GM12878 (cell line): ENCODE measurements at regions not wholly inside any gene's neighbourhood (a gene's known extent, or its start where the extent isn't known, plus 50 kb on each side); places are given as distances from the start of the nearest gene placed in this dataset.

Source experiments
- ATAC-seq: fragments of 200-7000 bp; cut with Tn5 transposase; 3 replicates; pipeline ENCODE4 v1.9.1; 2020; ENCODE audit warnings: mild to moderate bottlenecking, moderate library complexity
- BruUV-seq: library from RNA; stranded (reverse); fragments of 400-500 nt; replicated peaks from 2 replicates; lab custom pipeline; 2021; lab: Mats Ljungman, UMichigan
- CTCF ChIA-PET: fragments of 300-600 bp; sonication (Branson Sonifier 250); formaldehyde crosslinking; extraction: SDS; loops from one replicate; lab custom pipeline; 2021; ENCODE audit warnings: inconsistent platforms; lab: Yijun Ruan, JAX
- POLR2A ChIA-PET: fragments of 350-600 bp; formaldehyde crosslinking; extraction: SDS; loops from one replicate; lab custom pipeline; 2021; ENCODE audit warnings: inconsistent platforms; lab: Charles Lee
- RAD21 ChIA-PET: fragments of 300-600 bp; sonication (Branson Sonifier 250); formaldehyde crosslinking; loops from one replicate; lab custom pipeline; 2023; ENCODE audit warnings: antibody characterized with exemption; ENCODE audit not compliant: unreplicated experiment; lab: Charles Lee
- SMC1A ChIA-PET: fragments of 300-600 bp; sonication (Branson Sonifier 250); formaldehyde crosslinking; loops from one replicate; lab custom pipeline; 2023; ENCODE audit not compliant: unreplicated experiment, uncharacterized antibody; lab: Charles Lee
- DNase-seq: peaks from one replicate; pipeline ENCODE4 v3.0.0-alpha.2; 2011; ENCODE audit warnings: low read depth, low spot score
- FAIRE-seq: peaks from 3 replicates; lab custom pipeline; 2011; peaks lifted over from hg19 to GRCh38; lab: Jason Lieb, UNC
- H2AFZ ChIP-seq: 2 replicates; pipeline ENCODE4 v1.6.0; 2011; ENCODE audit warnings: low read depth, low read length, control low read depth; ENCODE audit not compliant: control insufficient read depth
- H3K27ac ChIP-seq: 2 replicates; pipeline ENCODE4 v1.5.1; 2011; ENCODE audit warnings: control low read depth; ENCODE audit not compliant: control insufficient read depth, insufficient read depth
- H3K27me3 ChIP-seq, 2 experiments: replicated peaks in 1 of 2; 2 replicates each; pipeline versions ENCODE4 v1.6.0 to v1.6.1; 2011; ENCODE audit warnings: low read length in 1 of 2; ENCODE audit not compliant: control insufficient read depth in 2 of 2, insufficient read depth in 2 of 2
- H3K36me3 ChIP-seq, 2 experiments: 2 replicates each; pipeline ENCODE4 v1.5.1; 2011; ENCODE audit warnings: low read length in 1 of 2; ENCODE audit not compliant: control insufficient read depth in 2 of 2, insufficient read depth in 2 of 2
- H3K4me1 ChIP-seq: 2 replicates; pipeline ENCODE4 v1.6.1; 2011; ENCODE audit warnings: mild to moderate bottlenecking, low read length, moderate library complexity, mixed read lengths; ENCODE audit not compliant: control insufficient read depth, insufficient read depth
- H3K4me2 ChIP-seq: 2 replicates; pipeline ENCODE4 v1.6.0; 2011; ENCODE audit warnings: control low read depth; ENCODE audit not compliant: control insufficient read depth, insufficient read depth
- H3K4me3 ChIP-seq: fragments of 200-600 bp; sonication (generic); 2 replicates; pipeline ENCODE4 v1.5.1; 2016
- H3K79me2 ChIP-seq: 2 replicates; pipeline ENCODE4 v1.6.0; 2011; ENCODE audit warnings: low read length; ENCODE audit not compliant: control insufficient read depth, insufficient read depth
- H3K9ac ChIP-seq: 2 replicates; pipeline ENCODE4 v1.8.0; 2011; ENCODE audit warnings: low read length, control low read depth, mixed read lengths; ENCODE audit not compliant: control insufficient read depth, insufficient read depth
- H3K9me3 ChIP-seq: replicated peaks from 3 replicates; pipeline ENCODE4 v1.5.1; 2011; ENCODE audit warnings: mild to moderate bottlenecking, low read length; ENCODE audit not compliant: control insufficient read depth, insufficient read depth
- H4K20me1 ChIP-seq: 2 replicates; pipeline ENCODE4 v1.6.0; 2011; ENCODE audit not compliant: control insufficient read depth, insufficient read depth
- ETV6 ChIP-seq, 2 experiments: fragments of 450-650 bp in 1 of 2; IDR thresholded peaks in 1 of 2; conservative IDR thresholded peaks in 1 of 2; 2 replicates each; pipeline ENCODE4 v1.6.1; 2014; ENCODE audit warnings: antibody characterized with exemption in 1 of 2, borderline replicate concordance in 1 of 2, low read depth in 1 of 2, mild to moderate bottlenecking in 1 of 2, moderate library complexity in 1 of 2
- NFXL1 ChIP-seq: fragments of 450-650 bp; IDR thresholded peaks from 2 replicates; pipeline ENCODE4 v1.6.1; 2017; ENCODE audit warnings: antibody characterized with exemption, mild to moderate bottlenecking, borderline replicate concordance
- NR2C1 ChIP-seq: fragments of 450-650 bp; IDR thresholded peaks from 2 replicates; pipeline ENCODE4 v1.6.1; 2017; ENCODE audit warnings: antibody characterized with exemption, mild to moderate bottlenecking, moderate library complexity
- SIX5 ChIP-seq: IDR thresholded peaks from 2 replicates; pipeline ENCODE4 v1.6.1; 2011; ENCODE audit warnings: mild to moderate bottlenecking, low read depth, low read length, moderate library complexity; ENCODE audit not compliant: severe bottlenecking
- TCF7 ChIP-seq: IDR thresholded peaks from 2 replicates; pipeline ENCODE4 v1.6.1; 2014; ENCODE audit warnings: antibody characterized with exemption, borderline replicate concordance
- ZNF24 ChIP-seq: fragments of 450-650 bp; IDR thresholded peaks from 2 replicates; pipeline ENCODE4 v1.6.1; 2017; ENCODE audit warnings: antibody characterized with exemption, mild to moderate bottlenecking
- ZZZ3 ChIP-seq: IDR thresholded peaks from 2 replicates; pipeline ENCODE4 v1.6.1; 2011; ENCODE audit warnings: low read depth; ENCODE audit not compliant: control insufficient read depth, insufficient read length
- WGBS: methylation state at CpG from one replicate; pipeline ENCODE4 v1.1.6; 2016; ENCODE audit warnings: low lambda C conversion rate; ENCODE audit not compliant: insufficient replicate concordance, insufficient coverage; ENCODE audit errors: missing lambda C conversion rate; 5-methylcytosine and 5-hydroxymethylcytosine counted together
- in situ Hi-C: fragments of 300-500 bp; cut with MboI; formaldehyde crosslinking; loops from 9 replicates; pipeline ENCODE4 v1.14.3; 2018; ENCODE audit warnings: mixed read lengths
- intact Hi-C: fragments of 100-400 bp; cut with micrococcal nuclease; formaldehyde crosslinking; loops from one replicate; pipeline ENCODE4 v1.14.2; 2022; ENCODE audit not compliant: unreplicated experiment
- TF ChIP-seq, protein P1 (sequence below): fragments of 450-650 bp; IDR thresholded peaks from 2 replicates; pipeline ENCODE4 v1.6.1; 2016; ENCODE audit warnings: mild to moderate bottlenecking
- TF ChIP-seq, protein P2 (sequence below): IDR thresholded peaks from 2 replicates; pipeline ENCODE4 v1.6.1; 2011; ENCODE audit warnings: low read depth, low read length, improper control_type of control experiment, borderline replicate concordance
- TF ChIP-seq, protein P3 (sequence below): fragments of 450-650 bp; IDR thresholded peaks from 2 replicates; pipeline ENCODE4 v1.6.1; 2018; ENCODE audit warnings: borderline replicate concordance, mild to moderate bottlenecking; ENCODE audit not compliant: partially characterized antibody
- TF ChIP-seq, protein P4 (sequence below): fragments of 450-650 bp; conservative IDR thresholded peaks from 2 replicates; pipeline ENCODE4 v1.6.1; 2017; ENCODE audit warnings: mild to moderate bottlenecking, moderate library complexity
- TF ChIP-seq, protein P5 (sequence below): fragments of 450-650 bp; IDR thresholded peaks from 2 replicates; pipeline ENCODE4 v1.6.1; 2017; ENCODE audit warnings: low read depth, mild to moderate bottlenecking, moderate library complexity

DNA sequence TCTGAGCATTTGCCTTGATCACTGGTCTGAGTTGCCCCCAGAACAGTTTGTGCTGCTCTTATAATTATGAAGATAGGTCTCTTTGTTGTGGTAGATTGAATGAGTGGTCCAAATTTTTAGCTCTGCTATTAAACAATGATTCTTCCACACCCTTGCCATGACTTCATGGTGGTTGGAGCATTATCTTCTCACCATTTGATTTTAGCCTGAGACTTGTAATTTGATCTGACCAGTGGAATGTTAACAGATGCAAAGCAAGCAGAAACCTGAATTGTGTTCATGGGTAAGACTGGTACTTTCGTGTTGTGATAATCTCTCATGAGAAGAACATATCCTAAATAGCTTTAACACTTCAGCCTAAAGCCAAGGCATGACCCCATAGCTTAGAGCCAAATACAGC lies 139.1 kb downstream of the TFPI2 start:
- ChIA-PET POLR2A (no interaction called here), SMC1A (no interaction called here), RAD21 (no interaction called here), CTCF (no interaction called here)
- no TSS peak for BruUV-seq
- Histone ChIP-seq H2AFZ (no peak overlapping the region), H3K27me3 (no peaks in the 10 kb centered on the region), H3K4me3 (no peak overlapping the region), H3K36me3 (no peaks in the 10 kb centered on the region), H3K9ac (no peak overlapping the region), H4K20me1 (no peaks in the 10 kb centered on the region), H3K4me1 (no peaks in the 10 kb centered on the region), H3K9me3 (no peaks in the 10 kb centered on the region), H3K79me2 (no peaks in the 10 kb centered on the region), H3K27ac (no peak overlapping the region), H3K4me2 (no peak overlapping the region)
- ATAC-seq: no peak
- in situ Hi-C loops (no loop called here), intact Hi-C loops (no loop called here)
- FAIRE-seq: no peak
- WGBS: 0% methylated on average over 1 of the region's 1 CpG
- no peak for DNase-seq
- TF ChIP-seq NFXL1: no peak
- TF ChIP-seq ZNF24: no peak
- TF ChIP-seq, protein P1, sequence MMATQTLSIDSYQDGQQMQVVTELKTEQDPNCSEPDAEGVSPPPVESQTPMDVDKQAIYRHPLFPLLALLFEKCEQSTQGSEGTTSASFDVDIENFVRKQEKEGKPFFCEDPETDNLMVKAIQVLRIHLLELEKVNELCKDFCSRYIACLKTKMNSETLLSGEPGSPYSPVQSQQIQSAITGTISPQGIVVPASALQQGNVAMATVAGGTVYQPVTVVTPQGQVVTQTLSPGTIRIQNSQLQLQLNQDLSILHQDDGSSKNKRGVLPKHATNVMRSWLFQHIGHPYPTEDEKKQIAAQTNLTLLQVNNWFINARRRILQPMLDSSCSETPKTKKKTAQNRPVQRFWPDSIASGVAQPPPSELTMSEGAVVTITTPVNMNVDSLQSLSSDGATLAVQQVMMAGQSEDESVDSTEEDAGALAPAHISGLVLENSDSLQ: no peak
- no peak for TF ChIP-seq NR2C1
- TF ChIP-seq SIX5: no peak
- TF ChIP-seq, protein P2, sequence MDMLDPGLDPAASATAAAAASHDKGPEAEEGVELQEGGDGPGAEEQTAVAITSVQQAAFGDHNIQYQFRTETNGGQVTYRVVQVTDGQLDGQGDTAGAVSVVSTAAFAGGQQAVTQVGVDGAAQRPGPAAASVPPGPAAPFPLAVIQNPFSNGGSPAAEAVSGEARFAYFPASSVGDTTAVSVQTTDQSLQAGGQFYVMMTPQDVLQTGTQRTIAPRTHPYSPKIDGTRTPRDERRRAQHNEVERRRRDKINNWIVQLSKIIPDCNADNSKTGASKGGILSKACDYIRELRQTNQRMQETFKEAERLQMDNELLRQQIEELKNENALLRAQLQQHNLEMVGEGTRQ: no peak
- no peak for TF ChIP-seq TCF7
- no peak for TF ChIP-seq ETV6 (conservative IDR thresholded peaks at IDR 0.05 in 1 of 2, IDR thresholded peaks at IDR 0.05 in 1 of 2; ENCODE audit: borderline replicate concordance in 1 of 2, low read depth in 1 of 2)
- no peak for TF ChIP-seq ZZZ3
- TF ChIP-seq, protein P3, sequence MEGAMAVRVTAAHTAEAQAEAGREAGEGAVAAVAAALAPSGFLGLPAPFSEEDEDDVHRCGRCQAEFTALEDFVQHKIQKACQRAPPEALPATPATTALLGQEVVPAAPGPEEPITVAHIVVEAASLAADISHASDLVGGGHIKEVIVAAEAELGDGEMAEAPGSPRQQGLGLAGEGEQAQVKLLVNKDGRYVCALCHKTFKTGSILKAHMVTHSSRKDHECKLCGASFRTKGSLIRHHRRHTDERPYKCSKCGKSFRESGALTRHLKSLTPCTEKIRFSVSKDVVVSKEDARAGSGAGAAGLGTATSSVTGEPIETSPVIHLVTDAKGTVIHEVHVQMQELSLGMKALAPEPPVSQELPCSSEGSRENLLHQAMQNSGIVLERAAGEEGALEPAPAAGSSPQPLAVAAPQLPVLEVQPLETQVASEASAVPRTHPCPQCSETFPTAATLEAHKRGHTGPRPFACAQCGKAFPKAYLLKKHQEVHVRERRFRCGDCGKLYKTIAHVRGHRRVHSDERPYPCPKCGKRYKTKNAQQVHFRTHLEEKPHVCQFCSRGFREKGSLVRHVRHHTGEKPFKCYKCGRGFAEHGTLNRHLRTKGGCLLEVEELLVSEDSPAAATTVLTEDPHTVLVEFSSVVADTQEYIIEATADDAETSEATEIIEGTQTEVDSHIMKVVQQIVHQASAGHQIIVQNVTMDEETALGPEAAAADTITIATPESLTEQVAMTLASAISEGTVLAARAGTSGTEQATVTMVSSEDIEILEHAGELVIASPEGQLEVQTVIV: no peak
- TF ChIP-seq, protein P4, sequence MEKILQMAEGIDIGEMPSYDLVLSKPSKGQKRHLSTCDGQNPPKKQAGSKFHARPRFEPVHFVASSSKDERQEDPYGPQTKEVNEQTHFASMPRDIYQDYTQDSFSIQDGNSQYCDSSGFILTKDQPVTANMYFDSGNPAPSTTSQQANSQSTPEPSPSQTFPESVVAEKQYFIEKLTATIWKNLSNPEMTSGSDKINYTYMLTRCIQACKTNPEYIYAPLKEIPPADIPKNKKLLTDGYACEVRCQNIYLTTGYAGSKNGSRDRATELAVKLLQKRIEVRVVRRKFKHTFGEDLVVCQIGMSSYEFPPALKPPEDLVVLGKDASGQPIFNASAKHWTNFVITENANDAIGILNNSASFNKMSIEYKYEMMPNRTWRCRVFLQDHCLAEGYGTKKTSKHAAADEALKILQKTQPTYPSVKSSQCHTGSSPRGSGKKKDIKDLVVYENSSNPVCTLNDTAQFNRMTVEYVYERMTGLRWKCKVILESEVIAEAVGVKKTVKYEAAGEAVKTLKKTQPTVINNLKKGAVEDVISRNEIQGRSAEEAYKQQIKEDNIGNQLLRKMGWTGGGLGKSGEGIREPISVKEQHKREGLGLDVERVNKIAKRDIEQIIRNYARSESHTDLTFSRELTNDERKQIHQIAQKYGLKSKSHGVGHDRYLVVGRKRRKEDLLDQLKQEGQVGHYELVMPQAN: no peak
- TF ChIP-seq, protein P5, sequence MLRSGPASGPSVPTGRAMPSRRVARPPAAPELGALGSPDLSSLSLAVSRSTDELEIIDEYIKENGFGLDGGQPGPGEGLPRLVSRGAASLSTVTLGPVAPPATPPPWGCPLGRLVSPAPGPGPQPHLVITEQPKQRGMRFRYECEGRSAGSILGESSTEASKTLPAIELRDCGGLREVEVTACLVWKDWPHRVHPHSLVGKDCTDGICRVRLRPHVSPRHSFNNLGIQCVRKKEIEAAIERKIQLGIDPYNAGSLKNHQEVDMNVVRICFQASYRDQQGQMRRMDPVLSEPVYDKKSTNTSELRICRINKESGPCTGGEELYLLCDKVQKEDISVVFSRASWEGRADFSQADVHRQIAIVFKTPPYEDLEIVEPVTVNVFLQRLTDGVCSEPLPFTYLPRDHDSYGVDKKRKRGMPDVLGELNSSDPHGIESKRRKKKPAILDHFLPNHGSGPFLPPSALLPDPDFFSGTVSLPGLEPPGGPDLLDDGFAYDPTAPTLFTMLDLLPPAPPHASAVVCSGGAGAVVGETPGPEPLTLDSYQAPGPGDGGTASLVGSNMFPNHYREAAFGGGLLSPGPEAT: no peak
